B cell (primary cell): ENCODE measurements at regions not wholly inside any gene's neighbourhood (a gene's known extent, or its start where the extent isn't known, plus 50 kb on each side); places are given as distances from the start of the nearest gene placed in this dataset.

Source experiments
- ATAC-seq: fragments of 200-7000 bp; cut with Tn5 transposase; one replicate; pipeline ENCODE4 v1.10.0; 2021; ENCODE audit warnings: low read depth, mild to moderate bottlenecking, moderate number of reproducible peaks, moderate library complexity
- CTCF ChIA-PET: fragments of 350-600 bp; sonication (Branson Sonifier 250); formaldehyde crosslinking; loops from one replicate; lab custom pipeline; 2021; ENCODE audit warnings: antibody characterized with exemption, inconsistent platforms; lab: Charles Lee
- POLR2A ChIA-PET: fragments of 350-600 bp; sonication (Branson Sonifier 250); formaldehyde crosslinking; loops from one replicate; lab custom pipeline; 2021; ENCODE audit warnings: antibody characterized with exemption; lab: Charles Lee
- DNase-seq: peaks from one replicate; pipeline ENCODE4 v3.0.0; 2013
- H2AFZ ChIP-seq: 2 replicates; pipeline ENCODE4 v1.6.1; 2012; ENCODE audit warnings: mild to moderate bottlenecking, low read depth, low read length; ENCODE audit not compliant: insufficient read depth, poor library complexity, severe bottlenecking
- H3K27ac ChIP-seq, 2 donors: 1 replicate in 1 of 2; 2 replicates in 1 of 2; pipeline ENCODE4 v1.5.1; 2012 to 2013; ENCODE audit warnings: low read length in 2 of 2, mild to moderate bottlenecking in 2 of 2, moderate library complexity in 1 of 2
- H3K27me3 ChIP-seq, 4 experiments: fragments of 200-600 bp in 1 of 4; sonication (generic) in 1 of 4; replicated peaks in 1 of 4; 1 replicate in 2 of 4; 2 replicates in 2 of 4; pipeline versions ENCODE4 v1.6.1 to v1.7.0; 2013 to 2016; ENCODE audit warnings: low read length in 3 of 4, mild to moderate bottlenecking in 2 of 4, mixed read lengths in 1 of 4, moderate library complexity in 1 of 4; ENCODE audit not compliant: insufficient read depth in 4 of 4, control insufficient read depth in 3 of 4; ENCODE audit errors: control extremely low read depth in 1 of 4
- H3K36me3 ChIP-seq, 2 experiments: replicated peaks in 1 of 2; 1 replicate in 1 of 2; 2 replicates in 1 of 2; pipeline versions ENCODE4 v1.6.1 to v1.7.1; 2013; ENCODE audit warnings: low read length in 1 of 2; ENCODE audit not compliant: insufficient read depth in 2 of 2, control insufficient read depth in 1 of 2; ENCODE audit errors: control extremely low read depth in 1 of 2, extremely low read depth in 1 of 2
- H3K4me1 ChIP-seq, 2 donors: fragments of 200-600 bp in 1 of 2; sonication (generic) in 1 of 2; 1 replicate in 1 of 2; 2 replicates in 1 of 2; pipeline versions ENCODE4 v1.5.1 to v1.6.1; 2013 to 2017; ENCODE audit warnings: low read length in 2 of 2; ENCODE audit not compliant: control insufficient read depth in 2 of 2, insufficient read depth in 2 of 2
- H3K4me2 ChIP-seq: replicated peaks from 2 replicates; pipeline ENCODE3; 2012; ENCODE audit warnings: mild to moderate bottlenecking, low read depth, low read length; ENCODE audit not compliant: poor library complexity, severe bottlenecking
- H3K4me3 ChIP-seq, 5 experiments: fragments of 200-600 bp in 1 of 5; sonication (generic) in 1 of 5; 1 replicate in 3 of 5; 2 replicates in 2 of 5; pipeline versions ENCODE4 v1.5.1 to v1.7.0; 2011 to 2016; ENCODE audit warnings: low read length in 4 of 5, mild to moderate bottlenecking in 4 of 5, low read depth in 2 of 5, control low read depth in 1 of 5, moderate library complexity in 1 of 5; ENCODE audit not compliant: insufficient read depth in 1 of 5; ENCODE audit errors: control extremely low read depth in 1 of 5, extremely low read depth in 1 of 5
- H3K79me2 ChIP-seq: fragments of 200-600 bp; sonication (generic); one replicate; pipeline ENCODE4 v1.6.0; 2016; ENCODE audit warnings: low read length; ENCODE audit not compliant: control insufficient read depth, insufficient read depth
- H3K9ac ChIP-seq: fragments of 200-600 bp; sonication (generic); 2 replicates; pipeline ENCODE4 v1.6.1; 2017; ENCODE audit warnings: mild to moderate bottlenecking, low read length, moderate library complexity
- H3K9me3 ChIP-seq, 3 donors: one replicate each; pipeline versions ENCODE4 v1.6.1 to v1.7.1; 2013; ENCODE audit warnings: low read length in 2 of 3; ENCODE audit not compliant: control insufficient read depth in 2 of 3, insufficient read depth in 1 of 3; ENCODE audit errors: control extremely low read depth in 1 of 3
- H4K20me1 ChIP-seq: 2 replicates; pipeline ENCODE4 v1.6.0; 2012; ENCODE audit warnings: mild to moderate bottlenecking, low read length; ENCODE audit not compliant: insufficient read depth, control insufficient read depth, poor library complexity, severe bottlenecking
- H3K27ac Mint-ChIP-seq: one replicate; pipeline ENCODE4 v1.8.0; 2021; ENCODE audit warnings: mixed read lengths
- H3K27me3 Mint-ChIP-seq: one replicate; pipeline ENCODE4 v1.8.0; 2021; ENCODE audit warnings: mixed read lengths
- H3K4me1 Mint-ChIP-seq: one replicate; pipeline ENCODE4 v1.8.0; 2021; ENCODE audit warnings: mixed read lengths
- H3K4me3 Mint-ChIP-seq: one replicate; pipeline ENCODE4 v1.8.0; 2021; ENCODE audit warnings: mixed read lengths
- H3K9me3 Mint-ChIP-seq: one replicate; pipeline ENCODE4 v1.8.0; 2022; ENCODE audit warnings: mixed read lengths; ENCODE audit not compliant: insufficient read depth
- EZH2 ChIP-seq: IDR thresholded peaks from 2 replicates; pipeline ENCODE4 v1.6.1; 2012; ENCODE audit warnings: borderline replicate concordance, low read depth, mild to moderate bottlenecking, moderate library complexity, low read length; ENCODE audit not compliant: insufficient read depth, poor library complexity, severe bottlenecking
- WGBS: methylation state at CpG from one replicate; pipeline ENCODE4 v1.1.5; 2013; ENCODE audit warnings: missing lambda C conversion rate; ENCODE audit not compliant: insufficient coverage; 5-methylcytosine and 5-hydroxymethylcytosine counted together
- intact Hi-C: fragments of 100-400 bp; cut with micrococcal nuclease; formaldehyde crosslinking; loops from one replicate; pipeline ENCODE4 v1.10.0; 2022
- TF ChIP-seq, protein P1 (sequence below): fragments of 200-600 bp; IDR thresholded peaks from one replicate; pipeline ENCODE4 v1.8.0; 2022; ENCODE audit warnings: antibody characterized with exemption, mild to moderate bottlenecking

DNA sequence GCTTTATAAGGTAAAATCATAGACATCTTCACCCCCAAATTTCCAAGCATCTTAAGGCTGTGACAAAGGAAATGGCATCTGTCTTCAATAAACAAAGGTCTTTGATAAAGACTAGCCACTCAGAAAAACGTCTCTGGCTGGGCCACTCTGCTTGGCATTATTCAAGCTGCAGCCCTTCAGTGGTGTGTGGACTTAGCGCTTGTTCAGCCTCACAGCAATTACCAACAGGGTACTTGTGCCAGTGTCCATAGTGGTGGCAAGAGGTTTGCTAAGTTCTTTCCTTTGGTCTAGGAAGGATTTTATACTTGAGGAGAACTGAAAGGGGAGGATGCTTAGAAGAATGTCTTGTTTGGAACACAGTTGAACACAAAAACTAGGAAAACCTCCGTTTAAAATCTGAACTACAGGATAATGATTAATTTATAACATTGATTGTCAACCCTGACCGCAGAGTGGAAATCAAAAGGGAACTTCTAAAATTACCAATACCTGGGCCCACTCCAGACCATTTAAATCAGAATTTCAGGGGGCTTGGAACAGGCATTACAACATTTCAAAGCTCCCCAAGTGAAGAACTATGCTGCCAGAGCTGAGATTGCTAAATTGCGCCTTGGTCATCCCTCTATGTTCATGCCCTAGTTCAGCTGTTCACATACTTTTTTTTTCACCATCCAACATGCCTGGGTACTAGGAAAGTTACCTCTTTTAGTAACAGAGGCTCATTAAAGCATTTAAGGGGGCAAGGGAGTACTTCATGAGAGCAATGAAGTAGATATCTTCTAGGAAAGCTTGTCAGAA lies 378.5 kb downstream of the FRK start:
- Mint-ChIP-seq H3K9me3 (no peaks in the 10 kb centered on the region), H3K4me1 (no peaks in the 10 kb centered on the region), H3K4me3 (no peak overlapping the region), H3K27ac (no peak overlapping the region), H3K27me3 (no peaks in the 10 kb centered on the region)
- no peaks in the 10 kb centered on the region for H4K20me1 ChIP-seq
- no peak for ATAC-seq
- H3K36me3 ChIP-seq, result no peaks in the 10 kb centered on the region
- no peak overlapping the region for H3K4me2 ChIP-seq
- no peaks in the 10 kb centered on the region for H3K9me3 ChIP-seq
- DNase-seq, result no peak
- POLR2A ChIA-PET, result no interaction called here
- no peak overlapping the region for H3K4me3 ChIP-seq
- 42% methylated on average over 2 of the region's 5 CpGs for WGBS
- H3K79me2 ChIP-seq, result no peaks in the 10 kb centered on the region
- no peak overlapping the region for H3K27ac ChIP-seq
- H3K27me3 ChIP-seq, result no peaks in the 10 kb centered on the region
- CTCF ChIA-PET, result no interaction called here
- H3K9ac ChIP-seq, result no peak overlapping the region
- H3K4me1 ChIP-seq, result no peaks in the 10 kb centered on the region
- H2AFZ ChIP-seq, result no peak overlapping the region
- TF ChIP-seq, protein P1, sequence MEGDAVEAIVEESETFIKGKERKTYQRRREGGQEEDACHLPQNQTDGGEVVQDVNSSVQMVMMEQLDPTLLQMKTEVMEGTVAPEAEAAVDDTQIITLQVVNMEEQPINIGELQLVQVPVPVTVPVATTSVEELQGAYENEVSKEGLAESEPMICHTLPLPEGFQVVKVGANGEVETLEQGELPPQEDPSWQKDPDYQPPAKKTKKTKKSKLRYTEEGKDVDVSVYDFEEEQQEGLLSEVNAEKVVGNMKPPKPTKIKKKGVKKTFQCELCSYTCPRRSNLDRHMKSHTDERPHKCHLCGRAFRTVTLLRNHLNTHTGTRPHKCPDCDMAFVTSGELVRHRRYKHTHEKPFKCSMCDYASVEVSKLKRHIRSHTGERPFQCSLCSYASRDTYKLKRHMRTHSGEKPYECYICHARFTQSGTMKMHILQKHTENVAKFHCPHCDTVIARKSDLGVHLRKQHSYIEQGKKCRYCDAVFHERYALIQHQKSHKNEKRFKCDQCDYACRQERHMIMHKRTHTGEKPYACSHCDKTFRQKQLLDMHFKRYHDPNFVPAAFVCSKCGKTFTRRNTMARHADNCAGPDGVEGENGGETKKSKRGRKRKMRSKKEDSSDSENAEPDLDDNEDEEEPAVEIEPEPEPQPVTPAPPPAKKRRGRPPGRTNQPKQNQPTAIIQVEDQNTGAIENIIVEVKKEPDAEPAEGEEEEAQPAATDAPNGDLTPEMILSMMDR, result no peak
- no peak for TF ChIP-seq EZH2
- intact Hi-C loops, result no loop called here

DNA sequence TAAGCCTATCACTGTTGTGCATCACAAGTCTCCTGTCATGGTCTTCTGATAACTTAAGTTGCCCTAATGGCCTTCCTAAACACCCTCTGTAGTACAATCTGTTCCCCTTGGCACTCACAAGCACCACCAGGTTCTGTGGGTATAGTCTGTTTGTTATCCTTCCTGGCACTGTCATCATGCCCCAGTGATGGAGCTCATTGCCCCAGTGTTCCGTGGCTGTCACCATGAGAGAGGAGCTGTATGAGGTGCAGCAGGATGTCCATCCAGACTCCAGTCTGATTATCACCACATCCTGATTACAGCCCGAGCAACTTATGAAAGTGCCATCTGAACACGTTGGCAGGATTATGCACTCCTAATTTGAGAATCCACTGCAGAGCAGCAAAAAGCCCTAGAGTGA lies 380.1 kb downstream of the FRK start:
- no peak overlapping the region for H3K4me3 Mint-ChIP-seq
- intact Hi-C loops, result no loop called here
- WGBS, result 83% methylated on average over 3 of the region's 3 CpGs

More for the DNA sequence above, 380.1 kb downstream of the FRK start:
- Histone ChIP-seq H3K27me3 (no peaks in the 10 kb centered on the region), H3K9ac (no peak overlapping the region), H3K9me3 (no peaks in the 10 kb centered on the region), H3K27ac (no peak overlapping the region), H4K20me1 (no peaks in the 10 kb centered on the region), H3K36me3 (no peaks in the 10 kb centered on the region), H3K4me2 (no peak overlapping the region), H3K79me2 (no peaks in the 10 kb centered on the region), H3K4me1 (no peaks in the 10 kb centered on the region), H2AFZ (no peak overlapping the region), H3K4me3 (no peak overlapping the region)
- ATAC-seq (no peak), DNase-seq (no peak)
- POLR2A ChIA-PET, result no interaction called here
- no peaks in the 10 kb centered on the region for H3K9me3 Mint-ChIP-seq
- TF ChIP-seq EZH2, result no peak
- TF ChIP-seq, protein P1, result no peak
- CTCF ChIA-PET, result no interaction called here
- H3K4me1 Mint-ChIP-seq, result no peaks in the 10 kb centered on the region
- H3K27ac Mint-ChIP-seq, result no peak overlapping the region
- no peaks in the 10 kb centered on the region for H3K27me3 Mint-ChIP-seq
